ENCODE measurements at regions not wholly inside any gene's neighbourhood (a gene's known extent, or its start where the extent isn't known, plus 50 kb on each side); places are given as distances from the start of the nearest gene placed in this dataset.
"Not testable (repeated sequence)": the region's sequence is repeated elsewhere in the genome, so short reads cannot be mapped to it uniquely, and the experiment has no call there.

DNA sequence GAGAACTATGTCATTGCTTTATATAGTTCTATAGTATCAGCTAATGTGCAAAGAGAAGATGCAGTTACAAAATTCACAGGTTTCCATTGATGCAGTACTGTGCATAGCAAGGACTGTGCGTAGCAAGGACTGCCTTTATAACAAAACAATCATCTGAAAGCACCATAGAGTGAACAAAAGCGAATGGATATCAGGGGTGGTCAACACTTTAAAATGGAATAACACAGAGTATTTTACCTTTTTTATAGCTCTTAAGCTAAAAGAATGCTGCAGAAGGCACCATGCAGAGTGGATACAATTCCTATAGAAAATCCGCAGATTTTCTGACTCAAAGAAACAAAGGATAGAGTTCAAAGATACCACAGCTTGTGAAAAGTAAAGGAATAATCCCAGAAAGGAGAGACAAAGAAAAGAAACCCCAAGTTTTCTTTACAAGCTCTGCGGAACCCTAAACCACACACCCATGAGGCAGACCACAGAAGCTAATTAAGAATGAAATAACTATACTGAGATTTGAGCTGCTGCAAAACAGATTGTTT, 229.9 kb upstream of the DTNA start:
- no peak for DNase-seq (ENCODE audit: low read depth, low spot score)

DNA sequence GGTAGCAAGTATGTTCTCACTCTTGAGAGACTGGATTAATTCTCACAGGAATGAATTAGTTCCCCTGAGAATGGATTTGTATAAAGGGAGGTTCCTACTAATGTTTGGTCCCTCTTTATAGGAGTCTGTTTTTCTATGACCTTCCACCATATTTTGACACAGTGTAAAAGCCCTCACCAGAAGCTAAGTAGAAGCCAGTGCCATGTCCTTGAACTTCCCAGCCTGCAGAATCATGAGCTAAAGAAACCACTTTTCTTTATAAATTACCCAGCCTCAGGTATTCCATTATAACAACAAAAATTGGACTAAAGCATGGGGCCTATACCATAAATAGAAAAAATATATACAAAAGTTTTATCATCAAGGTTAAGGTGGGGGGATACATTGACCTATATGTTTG, 227.9 kb upstream of the DTNA start:
- DNase-seq (ENCODE audit: low read depth, low spot score), result no peak

DNA sequence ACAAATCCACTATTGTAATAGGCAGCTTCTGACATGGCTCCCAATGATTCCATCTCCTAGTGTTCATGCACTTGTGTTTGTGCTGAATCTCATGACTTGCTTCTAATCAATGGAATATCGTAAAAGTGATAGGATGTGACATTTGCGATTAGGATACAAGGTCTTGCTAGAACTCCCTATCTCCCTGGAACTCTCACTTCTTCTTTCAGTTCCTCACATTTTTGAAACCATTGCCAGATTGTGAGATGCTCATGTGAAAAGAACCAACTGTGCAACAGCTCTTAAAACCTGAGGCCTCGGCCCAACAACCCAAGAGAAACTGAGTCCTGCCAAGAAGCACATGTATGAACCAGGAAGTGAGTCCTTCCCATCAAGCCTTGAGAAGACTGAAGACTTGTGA, 226.9 kb upstream of the DTNA start:
- DNase-seq (ENCODE audit: low read depth, low spot score), result no peak

DNA sequence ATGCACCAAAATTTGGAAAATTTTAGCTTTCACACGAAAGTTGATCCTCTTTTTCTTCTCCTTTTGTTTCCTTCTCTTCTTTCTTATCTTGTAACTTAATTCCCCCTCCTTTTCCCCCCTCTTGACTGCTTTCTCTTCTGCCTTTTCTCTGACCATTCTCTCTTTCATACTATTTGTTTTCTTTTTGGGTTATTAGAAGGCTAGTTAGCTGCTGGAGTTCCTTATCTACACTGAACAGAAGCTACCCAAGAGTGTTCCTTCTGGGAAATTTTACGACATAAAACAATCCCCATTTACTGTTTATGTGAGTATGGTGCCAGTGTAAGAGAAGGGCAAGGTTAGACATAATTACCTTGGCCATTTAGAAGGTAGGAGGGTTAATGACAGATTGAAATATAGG, 218.4 kb upstream of the DTNA start:
- DNase-seq (ENCODE audit: low read depth, low spot score), result no peak

DNA sequence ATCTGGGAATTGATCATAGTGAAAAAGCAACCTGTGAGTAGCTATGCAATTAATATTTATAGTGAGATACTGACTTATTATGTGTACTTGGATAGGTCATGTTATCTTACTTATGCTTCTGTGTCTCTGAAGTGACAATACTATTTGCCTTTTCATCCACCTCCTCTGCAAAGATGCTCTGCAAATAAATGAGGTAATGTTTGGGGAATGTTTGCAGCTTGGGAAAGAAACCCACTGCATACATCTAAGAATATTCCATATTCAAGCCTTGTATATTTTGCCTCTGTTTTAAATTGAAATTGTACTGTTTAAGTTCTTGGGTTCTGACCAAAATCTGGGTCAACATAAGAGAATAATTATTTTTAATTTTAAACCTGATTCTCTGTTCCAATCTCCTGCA, 217.4 kb upstream of the DTNA start:
- no peak for DNase-seq (ENCODE audit: low read depth, low spot score)

DNA sequence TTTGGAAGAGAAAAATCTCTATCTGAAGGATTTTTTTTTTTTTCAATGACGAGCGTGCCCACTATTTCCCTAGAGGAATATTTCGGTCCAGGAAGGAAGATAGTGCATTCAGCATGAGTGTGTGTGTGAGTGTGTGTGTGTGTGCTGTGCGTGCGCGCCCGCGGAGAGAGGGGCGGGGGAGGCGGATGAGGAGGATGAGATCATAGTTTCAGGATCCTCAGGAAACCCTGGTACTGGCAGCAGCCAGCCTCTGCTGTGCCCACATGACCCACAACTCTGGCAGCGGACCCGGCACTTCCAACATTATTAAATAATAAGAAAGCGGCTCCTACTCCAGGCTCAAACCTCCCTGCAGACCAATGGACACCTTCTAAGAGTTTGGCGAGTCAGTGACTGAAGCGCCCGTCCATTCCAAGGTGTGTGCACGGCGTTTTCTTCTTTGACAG, 217.0 kb upstream of the DTNA start:
- DNase-seq (ENCODE audit: low read depth, low spot score), result peak; percentile 35

DNA sequence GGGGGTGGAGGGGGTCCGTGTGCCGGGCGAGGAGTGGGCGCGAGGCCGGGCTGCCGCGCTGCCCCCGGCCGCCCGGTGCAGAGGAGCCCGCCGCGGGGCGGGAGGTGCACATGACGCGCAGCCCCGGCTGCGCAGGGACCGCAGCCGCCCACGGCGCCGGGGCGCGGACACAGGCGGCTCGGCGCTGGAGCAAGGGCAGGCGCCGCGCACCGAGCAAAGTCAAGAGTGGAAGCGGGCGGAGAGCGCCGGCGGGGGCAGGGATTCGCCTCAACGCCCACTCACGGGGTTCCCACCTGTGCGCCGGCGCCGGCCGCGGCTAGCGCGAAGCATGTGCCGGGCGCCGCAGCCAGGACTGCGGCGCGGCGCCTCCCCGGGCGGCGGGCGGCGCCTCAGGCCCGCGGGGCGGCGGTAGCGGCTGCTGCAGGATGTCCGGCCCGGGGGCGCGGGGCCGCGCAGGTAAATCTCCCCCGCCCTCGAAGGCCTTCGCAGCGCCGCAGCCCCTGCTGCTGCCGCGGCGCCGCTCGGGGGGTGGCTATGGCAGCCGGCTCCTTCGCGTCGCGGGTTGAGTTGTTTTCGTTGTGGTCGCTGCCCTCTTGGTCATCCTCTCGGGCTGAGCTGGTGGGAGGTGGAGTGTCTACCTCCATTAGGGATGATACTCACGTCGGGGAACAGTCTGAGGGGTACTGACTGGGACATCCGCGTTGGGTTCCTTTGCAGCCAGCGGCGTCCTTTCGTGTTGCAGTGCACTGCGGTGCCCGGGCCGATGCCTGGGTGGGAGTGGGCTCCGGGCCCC, 216.3 kb upstream of the DTNA start:
- peak; percentile 30 for DNase-seq (ENCODE audit: low read depth, low spot score)

DNA sequence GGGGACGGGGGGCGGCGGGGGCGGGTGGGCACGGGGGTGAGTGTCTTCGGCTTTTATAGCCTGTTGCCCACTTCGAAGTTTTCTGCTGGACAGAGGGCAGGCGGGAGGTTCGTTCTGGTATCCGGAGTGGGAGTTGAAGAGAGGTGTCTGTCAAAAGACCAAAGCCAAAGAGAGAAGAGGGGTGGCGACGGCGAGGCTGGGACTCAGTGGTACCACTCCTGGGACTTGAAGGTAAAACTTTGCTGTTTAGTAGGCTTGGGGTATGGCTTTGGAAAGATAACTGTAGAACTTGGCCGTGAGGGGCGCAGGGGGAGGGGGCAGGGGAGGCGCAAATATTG, 215.8 kb upstream of the DTNA start:
- DNase-seq (ENCODE audit: low read depth, low spot score), result no peak

DNA sequence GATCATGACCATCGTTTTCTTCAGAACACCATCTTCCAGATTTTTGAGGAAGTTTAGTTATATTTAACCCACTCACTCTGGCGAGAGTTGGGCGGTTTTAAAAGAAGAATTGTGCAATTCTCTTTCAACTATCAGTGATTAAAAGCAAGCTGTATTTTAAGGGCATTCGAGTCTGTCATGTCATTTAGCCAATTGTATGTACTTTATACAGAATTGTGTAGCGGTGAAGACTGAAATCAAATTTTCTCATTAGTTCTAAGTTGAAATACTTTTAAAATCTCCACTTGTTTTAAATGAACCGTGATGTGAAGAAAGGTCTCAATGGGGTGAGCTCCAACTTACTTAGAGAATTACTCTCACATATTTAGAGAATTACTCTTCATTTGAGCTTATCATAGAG, 214.6 kb upstream of the DTNA start:
- DNase-seq (ENCODE audit: low read depth, low spot score), result no peak

DNA sequence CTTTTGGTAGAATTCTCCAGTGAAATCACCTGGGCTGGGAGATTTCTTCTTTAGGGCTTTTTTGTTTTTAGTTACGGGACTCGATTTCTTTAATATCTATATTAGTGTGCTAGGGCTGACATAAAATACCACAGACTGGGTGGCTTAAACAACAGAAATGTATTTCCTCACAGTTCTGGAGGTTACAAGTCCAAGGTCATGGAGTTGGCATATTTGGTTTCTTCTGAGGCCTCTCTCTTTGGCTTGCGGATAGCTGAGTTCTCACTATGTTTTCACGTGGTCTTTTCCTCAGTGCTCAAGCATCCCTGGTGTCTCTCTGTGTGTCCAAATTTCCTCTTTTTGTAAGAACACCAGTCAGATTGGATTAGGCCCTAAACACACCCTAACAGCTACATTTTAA, 208.5 kb upstream of the DTNA start:
- no peak for DNase-seq (ENCODE audit: low read depth, low spot score)

DNA sequence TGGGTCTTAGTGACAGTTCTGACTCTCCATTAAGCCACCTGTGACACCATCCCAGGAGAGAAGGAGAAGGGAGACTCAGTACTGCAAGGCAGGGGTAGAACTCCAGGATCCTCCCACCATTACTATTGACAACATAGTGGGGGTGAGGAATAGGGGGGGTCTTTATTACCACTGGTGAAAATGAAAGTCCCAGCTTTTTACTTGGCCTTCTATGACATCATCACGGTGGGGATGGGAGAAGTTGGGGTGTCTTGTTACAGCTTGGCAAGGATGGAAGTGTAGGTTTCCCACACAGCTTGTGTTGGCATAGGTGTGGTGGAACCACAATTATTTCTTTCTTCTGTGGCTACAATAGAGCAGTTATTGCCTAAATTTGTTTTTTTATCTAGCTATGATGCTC, 203.9 kb upstream of the DTNA start:
- DNase-seq (ENCODE audit: low read depth, low spot score), result no peak

DNA sequence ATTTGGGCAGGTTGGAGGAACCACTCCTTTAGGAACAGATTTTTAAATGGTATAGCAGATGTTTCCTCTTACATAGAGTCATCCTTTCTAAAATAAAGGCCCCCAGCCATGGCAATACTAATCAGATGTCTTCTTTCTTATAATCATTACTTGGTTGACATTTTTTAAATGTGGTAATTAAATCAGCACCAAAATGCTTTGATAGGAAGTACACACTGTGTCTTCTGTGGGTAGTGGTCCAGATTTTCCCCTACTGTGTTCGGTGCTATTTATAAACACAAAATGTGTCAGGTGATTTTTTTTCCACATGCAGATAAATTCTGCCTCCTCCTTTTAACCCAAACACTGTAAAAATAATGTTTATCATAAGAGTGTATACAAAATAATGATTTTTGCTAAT, 200.9 kb upstream of the DTNA start:
- no peak for DNase-seq (ENCODE audit: low read depth, low spot score)

DNA sequence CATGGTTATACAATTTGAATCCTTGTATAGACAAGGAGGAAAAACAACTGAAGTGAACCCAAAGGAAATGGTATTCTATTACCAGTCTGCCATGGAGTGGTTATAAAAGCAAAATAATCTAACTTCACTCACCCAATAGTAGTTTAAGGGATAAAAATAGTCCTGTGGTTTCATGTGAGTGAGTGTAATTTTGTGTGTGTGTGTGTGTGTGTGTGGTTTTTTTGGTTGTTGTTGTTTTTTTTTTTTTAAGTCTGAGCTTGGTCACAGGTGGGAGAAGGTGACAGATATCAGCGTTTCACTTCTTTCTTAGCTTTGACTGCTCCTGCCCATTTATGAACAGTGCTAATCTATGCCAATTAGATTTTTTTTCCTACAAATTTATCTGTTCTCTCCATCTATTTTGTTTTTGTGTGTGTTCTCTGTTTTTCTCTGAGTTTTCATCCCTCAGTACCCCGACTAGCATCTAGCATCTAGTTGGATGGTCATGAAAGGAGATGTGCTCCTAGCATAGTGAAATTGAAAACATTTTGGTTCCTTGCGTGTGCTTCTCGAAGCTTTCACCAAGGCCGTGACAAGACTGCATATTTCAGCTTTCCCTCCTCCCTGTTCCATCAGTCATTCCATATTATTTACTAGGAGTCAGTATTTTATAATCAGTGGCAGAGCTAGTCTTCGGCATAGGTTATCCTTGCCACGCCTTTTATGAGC, 200.1 kb upstream of the DTNA start:
- no peak for DNase-seq (ENCODE audit: low read depth, low spot score)

DNA sequence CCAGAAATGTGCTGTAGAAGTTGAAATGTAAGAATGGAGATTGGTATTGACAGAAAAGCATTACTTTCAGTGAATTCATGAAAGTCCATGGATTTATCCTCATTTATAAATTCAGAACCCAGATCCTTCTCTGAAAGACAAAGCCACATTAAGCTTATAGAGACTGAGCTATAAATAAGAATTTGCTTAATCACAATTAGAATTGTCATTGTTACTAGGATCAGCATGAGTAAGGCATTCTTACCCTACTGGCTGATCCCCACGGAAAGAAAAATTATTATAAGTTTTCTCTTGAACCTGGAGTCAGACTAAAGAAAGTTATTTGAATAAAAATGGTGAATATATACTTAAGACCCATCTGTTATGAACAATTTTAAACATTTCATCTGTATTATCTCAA, 199.2 kb upstream of the DTNA start:
- no peak for DNase-seq (ENCODE audit: low read depth, low spot score)

DNA sequence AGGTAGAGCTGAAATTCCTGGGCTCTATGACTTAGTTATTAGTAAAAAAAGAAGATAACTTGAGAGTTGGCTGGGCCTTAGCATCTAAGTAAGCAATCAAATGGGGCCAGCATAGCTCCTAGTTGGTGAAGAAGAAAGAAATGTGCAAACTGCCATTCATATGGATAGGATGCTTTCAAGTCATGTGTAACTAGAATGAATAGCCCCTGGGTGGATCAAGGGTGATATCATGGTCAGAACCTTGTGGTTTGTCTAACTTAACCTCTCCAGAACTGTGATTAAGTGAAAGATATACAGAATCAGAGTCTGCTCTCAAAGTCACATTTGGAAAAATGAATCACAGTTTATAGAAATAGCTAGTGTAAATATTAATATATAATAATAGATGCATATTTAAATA, 198.7 kb upstream of the DTNA start:
- no peak for DNase-seq (ENCODE audit: low read depth, low spot score)

DNA sequence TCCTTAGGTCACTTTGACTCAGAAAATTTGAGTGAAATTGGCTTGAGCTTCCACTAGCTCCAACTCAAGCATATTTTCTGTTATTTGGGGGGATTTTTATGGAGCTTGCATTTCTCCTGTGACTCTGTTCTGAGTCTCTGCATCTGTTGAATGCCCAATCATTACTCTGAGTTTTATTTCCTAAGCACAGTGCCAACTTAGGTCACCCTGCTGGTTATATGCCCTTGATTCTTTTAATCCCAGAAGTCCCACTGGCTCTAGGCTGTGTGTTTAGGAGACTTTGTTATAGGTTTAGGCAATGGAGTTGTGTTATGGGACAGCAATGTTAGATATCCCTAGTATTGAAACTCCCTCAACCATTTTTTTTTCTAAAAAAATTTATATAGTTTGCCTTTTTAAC, 198.2 kb upstream of the DTNA start:
- DNase-seq (ENCODE audit: low read depth, low spot score), result no peak

DNA sequence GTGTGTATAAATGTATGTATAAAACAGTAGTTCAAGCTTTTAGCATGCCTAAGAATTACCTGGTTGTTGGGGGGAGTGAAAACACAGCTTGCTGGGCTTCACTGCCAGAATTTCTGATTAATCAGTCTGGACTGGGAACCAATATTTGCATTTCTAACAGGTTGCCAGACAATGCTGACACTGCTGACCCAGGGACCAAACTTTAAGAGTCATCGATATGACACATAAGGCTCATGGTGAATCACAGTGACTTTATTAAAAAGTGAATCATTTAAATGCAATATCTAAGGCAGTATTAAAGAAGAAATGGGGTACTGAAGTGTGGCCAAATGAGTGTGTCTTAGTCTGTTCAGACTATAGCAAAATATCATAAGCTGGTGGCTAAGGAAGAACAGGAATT, 195.9 kb upstream of the DTNA start:
- DNase-seq (ENCODE audit: low read depth, low spot score), result no peak

DNA sequence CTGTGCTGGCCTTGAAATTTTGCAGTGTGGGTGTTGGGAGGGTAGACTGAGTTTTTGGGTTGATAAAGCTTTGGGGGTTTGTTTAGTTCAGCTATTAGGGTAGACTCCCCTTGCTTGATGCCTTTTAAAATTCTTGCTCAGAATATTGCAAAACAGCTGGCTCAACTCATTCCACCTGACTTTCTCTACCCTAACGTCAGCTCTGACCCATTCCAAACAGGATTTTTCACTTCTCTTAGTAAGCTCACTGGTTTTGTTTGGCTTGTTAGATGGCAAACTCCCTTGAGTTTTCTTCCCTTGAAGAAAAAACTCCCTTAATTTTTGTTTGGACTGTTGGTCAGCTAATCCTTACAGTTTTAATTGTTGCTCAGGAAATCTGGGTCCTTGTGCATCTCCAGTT, 195.1 kb upstream of the DTNA start:
- no peak for DNase-seq (ENCODE audit: low read depth, low spot score)

DNA sequence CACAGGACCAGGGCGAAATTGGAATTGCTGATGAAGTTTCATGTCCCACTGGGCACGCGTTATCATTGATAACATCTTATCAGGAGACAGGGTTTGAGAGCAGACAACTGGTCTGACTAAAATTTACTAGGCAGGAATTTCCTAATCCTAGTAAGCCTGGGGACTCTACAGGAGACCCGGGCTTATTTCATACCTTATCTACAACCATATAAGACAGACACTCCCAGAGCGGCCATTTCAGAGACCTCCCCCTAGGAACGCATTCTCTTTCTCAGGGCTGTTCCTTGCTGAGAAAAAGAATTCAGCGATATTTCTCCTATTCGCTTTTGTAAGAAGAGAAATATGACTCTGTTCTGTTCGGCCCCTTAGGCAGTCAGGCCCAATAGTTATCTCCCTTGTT, 193.7 kb upstream of the DTNA start:
- DNase-seq (ENCODE audit: low read depth, low spot score), result not testable (repeated sequence)

DNA sequence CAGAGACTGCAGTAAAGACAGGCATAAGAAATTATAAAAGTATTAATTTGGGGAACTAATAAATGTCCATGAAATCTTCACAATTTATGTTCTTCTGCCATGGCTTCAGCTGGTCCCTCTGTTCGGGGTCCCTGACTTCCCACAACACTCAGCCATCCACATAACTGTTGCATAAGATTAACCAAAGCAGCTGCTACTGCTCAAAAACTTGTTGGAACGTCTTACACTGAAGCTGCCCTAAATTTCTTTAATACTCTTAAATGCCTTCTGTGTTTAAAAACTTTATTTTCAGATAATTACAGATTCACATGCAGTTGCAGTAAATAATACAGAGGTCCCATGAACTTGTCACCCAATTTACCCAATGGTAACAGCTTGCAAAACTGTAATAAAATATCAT, 193.1 kb upstream of the DTNA start:
- DNase-seq (ENCODE audit: low read depth, low spot score), result not testable (repeated sequence)

DNA sequence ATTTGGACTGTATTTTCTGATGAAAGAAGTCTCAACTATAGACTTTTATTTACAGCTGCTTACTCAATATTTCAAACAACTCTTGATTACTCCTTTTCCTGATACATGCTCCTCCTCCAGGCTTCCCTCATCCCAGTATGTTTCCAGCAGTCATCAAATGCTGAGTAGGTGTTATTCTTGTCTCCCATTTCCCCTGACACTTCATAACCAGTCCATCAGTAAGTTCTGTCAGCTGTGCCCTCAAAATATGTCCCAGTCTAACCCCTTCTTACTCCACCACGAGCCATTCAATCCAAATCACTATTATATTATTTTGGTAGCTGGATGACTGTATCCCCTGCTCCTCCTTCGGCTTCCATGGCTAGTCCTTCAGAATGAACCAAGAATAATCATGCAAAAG, 189.1 kb upstream of the DTNA start:
- no peak for DNase-seq (ENCODE audit: low read depth, low spot score)

DNA sequence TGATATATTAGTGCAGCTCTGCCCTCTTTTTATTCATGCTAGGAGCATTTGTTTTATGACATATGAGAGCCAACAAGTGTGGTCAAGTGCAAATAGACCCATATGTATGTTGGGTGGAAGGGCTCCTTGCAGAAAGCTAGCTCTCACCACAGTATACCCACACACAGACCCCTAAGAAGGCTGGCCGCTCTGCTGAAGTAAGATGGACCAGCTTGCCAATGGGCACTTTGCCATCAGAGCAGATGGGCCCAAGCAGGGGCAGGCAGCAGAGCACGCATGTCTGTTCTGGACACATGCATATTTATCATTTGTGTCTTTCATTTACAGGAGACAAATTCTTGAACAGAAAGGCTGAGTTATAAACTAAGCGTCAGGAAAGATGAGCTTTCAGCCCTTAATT, 187.5 kb upstream of the DTNA start:
- no peak for DNase-seq (ENCODE audit: low read depth, low spot score)

DNA sequence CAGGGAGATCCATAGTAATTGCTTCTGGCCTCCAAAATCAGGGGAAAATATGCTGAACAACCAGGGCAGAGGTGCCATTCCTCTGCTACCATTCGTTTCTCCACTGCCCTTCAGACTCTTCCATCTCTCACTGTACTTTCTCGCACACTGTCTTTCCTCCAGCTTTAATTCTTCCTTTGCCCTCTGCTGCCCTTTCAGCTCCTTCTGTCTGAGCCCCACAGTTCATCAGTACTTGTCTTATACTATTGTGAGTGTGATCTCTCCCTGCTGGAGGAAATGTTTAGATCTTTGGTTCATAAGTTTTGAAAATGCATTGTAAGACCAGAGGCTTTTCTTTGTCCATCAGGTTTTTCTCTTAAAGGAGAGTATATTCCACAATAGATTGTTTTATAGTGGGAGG, 184.9 kb upstream of the DTNA start:
- DNase-seq (ENCODE audit: low read depth, low spot score), result no peak
